HL-60 (cell line): ENCODE measurements at regions not wholly inside any gene's neighbourhood (a gene's known extent, or its start where the extent isn't known, plus 50 kb on each side); places are given as distances from the start of the nearest gene placed in this dataset.

Experiments
- DNase-seq, 2 experiments: peaks; one replicate each; pipeline ENCODE4 v3.0.0-alpha.2; 2010 to 2020; ENCODE audit warnings: low read depth in 1 of 2, low spot score in 1 of 2
- H3K27ac ChIP-seq: fragments of 250-450 bp; sonication (Bioruptor Pico); replicated peaks from 2 replicates; pipeline ENCODE4 v1.5.1; 2020; ENCODE audit warnings: mild to moderate bottlenecking, moderate library complexity
- H3K27me3 ChIP-seq: fragments of 250-450 bp; sonication (Bioruptor Pico); 2 replicates; pipeline ENCODE4 v1.5.1; 2021; ENCODE audit warnings: mild to moderate bottlenecking, moderate library complexity; ENCODE audit not compliant: insufficient read depth, poor library complexity, severe bottlenecking
- H3K4me3 ChIP-seq: replicated peaks from 2 replicates; pipeline ENCODE4 v1.5.1; 2011; ENCODE audit warnings: mild to moderate bottlenecking, control low read depth, low read length; ENCODE audit not compliant: insufficient read depth
- CTCF ChIP-seq: IDR thresholded peaks from one replicate; pipeline ENCODE4 v1.5.1; 2011; ENCODE audit warnings: low read length, control low read depth, inconsistent platforms; ENCODE audit not compliant: insufficient read depth
- GABPA ChIP-seq: IDR thresholded peaks from 2 replicates; pipeline ENCODE4 v1.6.1; 2012; ENCODE audit warnings: low read depth
- POLR2AphosphoS5 ChIP-seq: IDR thresholded peaks from 2 replicates; pipeline ENCODE4 v1.6.1; 2012; ENCODE audit warnings: low read depth
- SPI1 ChIP-seq: IDR thresholded peaks from 2 replicates; pipeline ENCODE4 v1.6.1; 2012; ENCODE audit warnings: low read depth, mild to moderate bottlenecking, borderline replicate concordance
- TF ChIP-seq, protein P1 (sequence below): IDR thresholded peaks from 2 replicates; pipeline ENCODE4 v1.6.1; 2012; ENCODE audit warnings: low read depth; ENCODE audit not compliant: insufficient replicate concordance

DNA sequence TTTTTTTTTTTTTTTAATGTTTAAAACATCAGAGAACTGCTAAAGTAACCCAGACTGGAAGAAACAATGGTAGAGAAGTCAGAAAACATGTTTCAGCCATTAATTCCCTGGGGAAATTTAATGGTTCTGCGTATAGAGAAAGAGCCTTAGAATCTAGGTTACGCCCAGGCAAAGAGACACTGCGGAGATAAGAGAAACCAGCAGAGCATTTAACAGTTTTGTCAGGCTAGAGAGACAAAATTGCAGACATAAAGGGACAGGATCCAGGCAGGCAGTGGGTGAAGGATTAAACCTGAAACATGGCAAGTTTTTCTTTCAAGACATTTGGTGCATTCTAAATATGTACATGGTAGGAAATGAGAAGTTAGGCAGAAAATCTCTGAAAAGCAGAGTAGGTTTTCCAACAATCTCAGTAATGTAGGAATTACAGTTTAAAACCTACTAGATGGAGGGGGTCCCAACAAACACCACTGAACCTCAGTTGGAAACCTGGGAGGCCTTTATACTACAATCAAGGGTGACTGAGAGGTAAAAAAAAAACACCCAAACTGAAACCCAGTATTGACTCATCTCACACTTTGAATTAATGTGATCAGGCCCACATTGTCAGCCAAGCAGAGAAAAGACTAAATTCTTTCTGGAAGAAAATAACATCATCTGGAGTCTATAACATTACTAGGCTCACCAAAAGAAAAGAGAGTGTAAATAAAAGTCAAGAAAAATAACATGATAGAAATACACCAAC lies 254.2 kb upstream of the NWD2 start:
- no peak overlapping the region for H3K27ac ChIP-seq
- no peaks in the 10 kb centered on the region for H3K27me3 ChIP-seq
- no peak for DNase-seq
- no peak overlapping the region for H3K4me3 ChIP-seq
- no peak for TF ChIP-seq SPI1
- no peak for TF ChIP-seq POLR2AphosphoS5
- TF ChIP-seq, protein P1, sequence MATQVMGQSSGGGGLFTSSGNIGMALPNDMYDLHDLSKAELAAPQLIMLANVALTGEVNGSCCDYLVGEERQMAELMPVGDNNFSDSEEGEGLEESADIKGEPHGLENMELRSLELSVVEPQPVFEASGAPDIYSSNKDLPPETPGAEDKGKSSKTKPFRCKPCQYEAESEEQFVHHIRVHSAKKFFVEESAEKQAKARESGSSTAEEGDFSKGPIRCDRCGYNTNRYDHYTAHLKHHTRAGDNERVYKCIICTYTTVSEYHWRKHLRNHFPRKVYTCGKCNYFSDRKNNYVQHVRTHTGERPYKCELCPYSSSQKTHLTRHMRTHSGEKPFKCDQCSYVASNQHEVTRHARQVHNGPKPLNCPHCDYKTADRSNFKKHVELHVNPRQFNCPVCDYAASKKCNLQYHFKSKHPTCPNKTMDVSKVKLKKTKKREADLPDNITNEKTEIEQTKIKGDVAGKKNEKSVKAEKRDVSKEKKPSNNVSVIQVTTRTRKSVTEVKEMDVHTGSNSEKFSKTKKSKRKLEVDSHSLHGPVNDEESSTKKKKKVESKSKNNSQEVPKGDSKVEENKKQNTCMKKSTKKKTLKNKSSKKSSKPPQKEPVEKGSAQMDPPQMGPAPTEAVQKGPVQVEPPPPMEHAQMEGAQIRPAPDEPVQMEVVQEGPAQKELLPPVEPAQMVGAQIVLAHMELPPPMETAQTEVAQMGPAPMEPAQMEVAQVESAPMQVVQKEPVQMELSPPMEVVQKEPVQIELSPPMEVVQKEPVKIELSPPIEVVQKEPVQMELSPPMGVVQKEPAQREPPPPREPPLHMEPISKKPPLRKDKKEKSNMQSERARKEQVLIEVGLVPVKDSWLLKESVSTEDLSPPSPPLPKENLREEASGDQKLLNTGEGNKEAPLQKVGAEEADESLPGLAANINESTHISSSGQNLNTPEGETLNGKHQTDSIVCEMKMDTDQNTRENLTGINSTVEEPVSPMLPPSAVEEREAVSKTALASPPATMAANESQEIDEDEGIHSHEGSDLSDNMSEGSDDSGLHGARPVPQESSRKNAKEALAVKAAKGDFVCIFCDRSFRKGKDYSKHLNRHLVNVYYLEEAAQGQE, result no peak
- TF ChIP-seq GABPA, result no peak
- no peak for TF ChIP-seq CTCF

- H3K4me3 ChIP-seq, result no peak overlapping the region
- no peaks in the 10 kb centered on the region for H3K27me3 ChIP-seq
- no peak overlapping the region for H3K27ac ChIP-seq
- no peak for DNase-seq
- TF ChIP-seq GABPA, result no peak
- TF ChIP-seq CTCF, result no peak
- TF ChIP-seq, protein P1, result no peak
- TF ChIP-seq SPI1, result no peak
- no peak for TF ChIP-seq POLR2AphosphoS5
These were observed 246.8 kb upstream of the NWD2 start for GRCh38 chr4:36997727-36998126.

GRCh38 chr4:37000281-37000680 lies 244.3 kb upstream of the NWD2 start:
- H3K4me3 ChIP-seq, result no peak overlapping the region
- TF ChIP-seq CTCF, result no peak
- no peak for TF ChIP-seq GABPA
- TF ChIP-seq SPI1, result no peak
- TF ChIP-seq, protein P1, result no peak
- no peak for TF ChIP-seq POLR2AphosphoS5
- no peaks in the 10 kb centered on the region for H3K27me3 ChIP-seq
- no peak for DNase-seq
- no peak overlapping the region for H3K27ac ChIP-seq
